ENCODE measurements at regions not wholly inside any gene's neighbourhood (a gene's known extent, or its start where the extent isn't known, plus 50 kb on each side); places are given as distances from the start of the nearest gene placed in this dataset.

- TF ChIP-seq, protein P1, sequence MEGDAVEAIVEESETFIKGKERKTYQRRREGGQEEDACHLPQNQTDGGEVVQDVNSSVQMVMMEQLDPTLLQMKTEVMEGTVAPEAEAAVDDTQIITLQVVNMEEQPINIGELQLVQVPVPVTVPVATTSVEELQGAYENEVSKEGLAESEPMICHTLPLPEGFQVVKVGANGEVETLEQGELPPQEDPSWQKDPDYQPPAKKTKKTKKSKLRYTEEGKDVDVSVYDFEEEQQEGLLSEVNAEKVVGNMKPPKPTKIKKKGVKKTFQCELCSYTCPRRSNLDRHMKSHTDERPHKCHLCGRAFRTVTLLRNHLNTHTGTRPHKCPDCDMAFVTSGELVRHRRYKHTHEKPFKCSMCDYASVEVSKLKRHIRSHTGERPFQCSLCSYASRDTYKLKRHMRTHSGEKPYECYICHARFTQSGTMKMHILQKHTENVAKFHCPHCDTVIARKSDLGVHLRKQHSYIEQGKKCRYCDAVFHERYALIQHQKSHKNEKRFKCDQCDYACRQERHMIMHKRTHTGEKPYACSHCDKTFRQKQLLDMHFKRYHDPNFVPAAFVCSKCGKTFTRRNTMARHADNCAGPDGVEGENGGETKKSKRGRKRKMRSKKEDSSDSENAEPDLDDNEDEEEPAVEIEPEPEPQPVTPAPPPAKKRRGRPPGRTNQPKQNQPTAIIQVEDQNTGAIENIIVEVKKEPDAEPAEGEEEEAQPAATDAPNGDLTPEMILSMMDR (IDR thresholded peaks at IDR 0.05; ENCODE audit: insufficient read depth, missing control alignments), result no peak
- DNase-seq (ENCODE audit: insufficient read length, low spot score), result no peak
These were observed 52.0 kb downstream of the OLIG1 start for GRCh38 chr21:33121715-33122475.

DNA sequence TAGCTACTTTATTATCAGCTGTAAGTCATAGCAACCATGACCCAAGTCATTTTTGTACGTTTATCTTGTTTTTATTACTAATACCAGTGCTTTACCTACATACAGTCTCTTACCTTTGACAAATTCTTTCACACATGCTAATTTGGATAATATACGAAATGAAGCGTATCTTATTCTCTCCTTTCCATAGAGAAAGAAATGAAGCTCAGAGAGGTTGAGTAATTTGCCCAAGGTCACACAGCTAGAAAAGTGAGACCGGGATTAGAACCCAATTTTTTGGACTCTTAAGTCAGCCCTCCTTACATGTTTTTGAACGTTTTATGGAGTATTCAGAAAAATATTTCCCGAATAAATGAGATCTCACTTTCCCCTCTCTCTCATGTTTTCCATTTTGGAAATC lies 52.6 kb downstream of the OLIG1 start:
- DNase-seq (ENCODE audit: insufficient read length, low spot score) (no peak), FAIRE-seq (no peak)
- TF ChIP-seq, protein P1 (IDR thresholded peaks at IDR 0.05; ENCODE audit: insufficient read depth, missing control alignments), result no peak

More at GRCh38 chr21:33121715-33122475, 52.0 kb downstream of the OLIG1 start:
- no peak for FAIRE-seq

DNA sequence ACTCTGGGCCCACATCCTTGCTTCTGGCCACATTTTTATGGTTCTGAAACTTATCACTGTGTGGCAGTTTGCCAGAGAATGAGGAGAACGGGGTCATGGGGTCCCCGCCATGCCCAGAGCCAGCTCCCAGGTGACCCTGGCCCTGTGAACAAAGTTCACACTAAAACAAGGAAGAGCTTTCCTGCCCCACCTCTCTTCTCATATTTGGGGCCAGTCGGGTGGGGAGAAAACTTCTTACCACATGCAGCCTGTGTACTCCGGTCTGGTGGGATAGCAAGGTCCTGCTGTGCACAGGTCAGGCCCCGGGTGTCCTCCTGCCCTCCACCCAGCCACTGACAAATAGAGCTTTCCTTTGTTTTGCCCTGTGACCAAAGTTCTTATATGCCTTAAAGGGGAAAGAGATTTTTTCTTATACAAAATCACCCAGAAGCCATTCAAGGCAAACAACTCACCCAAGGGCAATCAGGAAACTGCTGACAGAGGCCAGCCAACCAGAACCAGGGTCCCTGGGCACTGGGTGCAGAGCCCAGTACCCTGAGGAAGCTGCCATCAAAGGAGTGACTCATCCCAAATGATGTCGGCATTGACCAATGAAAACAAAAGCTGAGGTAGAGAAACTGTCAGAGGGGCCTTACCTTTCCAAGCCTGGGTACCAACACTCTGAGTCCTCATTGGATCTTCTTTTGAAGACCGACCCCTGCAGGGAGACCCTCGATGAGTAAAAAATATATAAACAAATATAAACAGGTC lies 53.6 kb downstream of the OLIG1 start:
- FAIRE-seq, result no peak
- DNase-seq (ENCODE audit: insufficient read length, low spot score), result no peak
- TF ChIP-seq, protein P1 (IDR thresholded peaks at IDR 0.05; ENCODE audit: insufficient read depth, missing control alignments), result no peak

GRCh38 chr21:33124889-33125288 lies 54.9 kb downstream of the OLIG1 start:
- DNase-seq (ENCODE audit: insufficient read length, low spot score), result no peak
- TF ChIP-seq, protein P1 (IDR thresholded peaks at IDR 0.05; ENCODE audit: insufficient read depth, missing control alignments), result no peak
- no peak for FAIRE-seq

DNA sequence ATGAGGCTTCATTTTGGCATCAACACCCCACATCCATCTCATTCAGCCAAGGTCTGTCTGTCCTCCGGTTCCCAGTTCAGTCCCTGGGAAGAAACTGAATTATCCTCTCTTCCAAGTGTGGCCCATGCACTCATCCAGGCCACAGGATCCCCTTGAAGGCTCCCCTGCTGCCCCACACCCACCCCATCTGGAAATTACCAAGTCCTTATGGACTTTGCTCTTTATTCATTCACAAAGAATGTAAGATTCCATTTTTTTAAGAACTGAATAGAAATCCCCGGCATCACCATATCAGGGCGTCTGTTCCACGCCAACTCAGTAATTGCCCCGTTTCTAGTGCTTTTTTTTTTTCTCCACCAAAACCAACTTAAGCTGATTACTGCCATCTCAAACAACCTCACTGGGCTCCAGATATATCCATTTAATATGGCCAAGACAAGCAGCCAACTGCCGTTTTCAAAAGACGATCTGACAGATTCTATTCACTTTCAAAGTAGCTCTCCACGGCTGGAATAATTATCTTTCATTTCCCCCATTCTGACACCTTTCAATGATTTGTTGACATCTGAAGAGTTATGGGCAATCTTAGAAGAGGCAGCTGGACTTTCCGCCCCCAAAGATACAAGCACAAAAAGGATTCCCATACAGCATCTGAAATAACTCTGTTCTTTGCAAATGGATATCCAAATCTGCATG lies 55.9 kb downstream of the OLIG1 start:
- DNase-seq (ENCODE audit: insufficient read length, low spot score), result no peak
- FAIRE-seq, result no peak
- TF ChIP-seq, protein P1 (IDR thresholded peaks at IDR 0.05; ENCODE audit: insufficient read depth, missing control alignments), result no peak

DNA sequence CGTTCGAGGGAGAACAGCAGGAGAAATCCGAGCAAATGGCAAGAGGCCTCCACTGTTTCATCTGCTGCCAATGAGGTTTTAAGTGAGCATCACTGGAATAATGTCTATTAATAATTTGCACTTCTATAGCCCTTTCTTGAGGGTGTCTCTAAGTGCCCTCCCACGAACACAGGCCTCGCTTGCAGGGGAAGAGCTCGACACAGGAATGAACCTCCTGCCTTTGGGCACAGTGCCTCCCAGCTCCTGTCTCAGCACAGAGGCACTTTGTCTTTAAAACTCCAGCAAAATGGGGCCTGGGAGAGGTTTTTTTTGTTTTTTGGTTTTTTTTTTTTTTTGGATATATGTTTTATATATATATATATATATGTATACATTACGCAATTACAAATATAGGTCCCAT lies 56.6 kb downstream of the OLIG1 start:
- FAIRE-seq (no peak), DNase-seq (ENCODE audit: insufficient read length, low spot score) (no peak)
- TF ChIP-seq, protein P1 (IDR thresholded peaks at IDR 0.05; ENCODE audit: insufficient read depth, missing control alignments), result no peak
